ENCODE measurements at regions not wholly inside any gene's neighbourhood (a gene's known extent, or its start where the extent isn't known, plus 50 kb on each side); places are given as distances from the start of the nearest gene placed in this dataset.

DNA sequence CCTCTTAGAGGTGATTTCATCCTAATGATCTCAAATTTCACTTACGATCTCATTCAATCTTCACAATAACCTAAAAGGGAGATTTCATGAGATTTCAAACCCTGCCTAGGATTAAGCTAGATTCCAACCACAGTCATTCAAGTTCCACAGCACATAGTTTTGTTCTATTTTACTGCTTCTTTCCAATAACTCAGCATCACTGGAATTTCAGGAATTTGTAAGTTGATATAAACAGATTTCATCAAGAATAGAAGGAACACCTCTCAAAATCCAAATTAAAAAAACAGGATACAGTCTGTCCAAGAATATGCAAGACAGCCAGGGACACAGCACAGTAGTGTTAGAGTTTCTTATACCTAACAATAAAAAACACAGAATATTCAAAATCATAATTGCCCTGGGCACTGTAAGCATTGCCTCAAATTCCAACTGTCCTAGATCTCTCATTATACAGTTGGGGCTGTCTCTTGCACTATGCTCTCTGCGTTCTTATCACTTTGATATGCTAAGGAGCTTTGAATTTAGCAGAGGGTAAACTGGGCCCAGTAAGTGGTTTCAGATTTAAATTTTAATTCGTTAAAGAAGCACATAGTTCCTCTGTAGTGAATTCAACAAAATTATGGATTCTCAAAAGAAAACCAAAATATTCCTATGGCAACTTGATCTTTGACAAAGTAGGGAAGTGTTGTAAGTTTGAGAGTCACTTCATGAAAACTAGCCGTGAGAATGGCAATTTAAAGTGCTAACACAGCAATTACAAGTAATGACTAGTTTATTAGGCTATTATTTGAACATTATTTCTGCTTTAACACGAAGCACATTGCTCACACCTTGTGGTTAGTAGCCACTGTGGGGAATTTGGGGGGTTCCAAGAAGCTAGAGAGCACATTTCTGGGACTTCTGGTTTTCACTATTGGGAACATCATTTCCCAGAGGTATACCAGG is 478.6 kb upstream of the C9orf72 start:
- no peak for ATAC-seq (replicated peaks in 1 of 4)
- H3K27me3 Mint-ChIP-seq, result no peaks in the 10 kb centered on the region

DNA sequence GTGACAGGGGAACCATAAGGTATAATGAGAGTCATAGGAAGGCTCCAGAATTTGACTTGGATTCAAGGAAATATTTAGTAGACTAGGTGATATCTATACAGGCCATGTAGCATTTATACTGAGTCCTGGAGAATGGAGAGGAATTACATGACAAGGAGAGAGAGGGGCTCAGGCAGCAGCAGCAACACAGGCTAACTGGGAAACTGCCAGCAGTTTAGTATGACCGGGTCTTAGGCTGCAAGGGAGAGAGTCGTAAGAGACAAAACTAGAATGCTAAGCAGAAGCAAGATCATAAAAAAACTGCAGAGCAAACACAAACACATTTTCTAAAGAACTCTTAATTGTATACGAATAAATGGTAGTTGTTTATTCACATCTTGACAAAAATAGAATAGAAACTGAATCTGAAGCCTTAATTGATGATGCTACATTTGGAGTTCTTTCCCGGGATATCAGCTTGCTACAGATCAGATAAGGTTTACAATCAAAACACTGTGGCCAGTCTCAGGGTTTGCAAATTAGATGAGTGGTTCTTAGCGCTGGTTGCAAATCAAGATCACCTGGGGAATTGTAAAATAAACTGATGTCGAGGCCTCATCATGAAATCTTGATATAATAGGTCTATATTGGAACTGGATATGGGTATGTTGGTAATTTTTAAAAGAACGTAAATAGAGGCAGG is 480.0 kb upstream of the C9orf72 start:
- H3K9me3 ChIP-seq, result no peaks in the 10 kb centered on the region
- H3K4me3 ChIP-seq (ENCODE audit: control insufficient read depth in 1 of 2, extremely low read depth in 1 of 2, low read length in 1 of 2), result no peak overlapping the region
- POLR2A ChIA-PET, result no interaction called here
- ATAC-seq (replicated peaks in 1 of 4), result no peak
- H3K27me3 ChIP-seq (replicated peaks in 1 of 2; ENCODE audit: control insufficient read depth in 2 of 2, extremely low read depth in 1 of 2, insufficient read depth in 2 of 2, low read length in 1 of 2), result no peaks in the 10 kb centered on the region
- no peaks in the 10 kb centered on the region for H3K4me1 Mint-ChIP-seq
- CTCF ChIA-PET, result interaction anchor here in 1 of 2 donors (0.5 kb wide), 1 partner anchor 977 kb away, joined by 3 read pairs; no protein-coding TSS in a partner anchor
- H3K27ac Mint-ChIP-seq, result no peak overlapping the region
- no peak overlapping the region for H3K27ac ChIP-seq (ENCODE audit: low read length)
- no peak overlapping the region for H3K4me3 Mint-ChIP-seq
- H3K9me3 Mint-ChIP-seq, result peaks cover 0 to 13% (median 4%) of the 10 kb centered on the region in 3 donors
- 64% methylated on average over 3 of the region's 7 CpGs for WGBS (ENCODE audit: insufficient coverage)
- no peaks in the 10 kb centered on the region for H3K36me3 Mint-ChIP-seq
- no peaks in the 10 kb centered on the region for H3K4me1 ChIP-seq (ENCODE audit: control insufficient read depth in 1 of 2, extremely low read depth in 1 of 2, insufficient read depth in 2 of 2, low read length in 2 of 2)
- no peaks in the 10 kb centered on the region for H3K36me3 ChIP-seq (ENCODE audit: control insufficient read depth in 2 of 2, extremely low read depth in 1 of 2, insufficient read depth in 1 of 2, low read length in 1 of 2)
- no peak for DNase-seq
- no peaks in the 10 kb centered on the region for H3K27me3 Mint-ChIP-seq

More for the DNA sequence above, 478.6 kb upstream of the C9orf72 start:
- DNase-seq, result no peak
- Histone ChIP-seq H3K27ac (ENCODE audit: low read length) (no peak overlapping the region), H3K9me3 (no peaks in the 10 kb centered on the region), H3K36me3 (ENCODE audit: control insufficient read depth in 2 of 2, extremely low read depth in 1 of 2, insufficient read depth in 1 of 2, low read length in 1 of 2) (no peaks in the 10 kb centered on the region), H3K4me3 (ENCODE audit: control insufficient read depth in 1 of 2, extremely low read depth in 1 of 2, low read length in 1 of 2) (no peak overlapping the region), H3K4me1 (ENCODE audit: control insufficient read depth in 1 of 2, extremely low read depth in 1 of 2, insufficient read depth in 2 of 2, low read length in 2 of 2) (no peaks in the 10 kb centered on the region), H3K27me3 (replicated peaks in 1 of 2; ENCODE audit: control insufficient read depth in 2 of 2, extremely low read depth in 1 of 2, insufficient read depth in 2 of 2, low read length in 1 of 2) (no peaks in the 10 kb centered on the region)
- Mint-ChIP-seq H3K4me1 (no peaks in the 10 kb centered on the region), H3K4me3 (no peak overlapping the region), H3K36me3 (no peaks in the 10 kb centered on the region), H3K27ac (no peak overlapping the region), H3K9me3 (peaks cover 0 to 10% (median 0%) of the 10 kb centered on the region in 3 donors)
- CTCF ChIA-PET, result no interaction called here
- no CpG with 5 or more reads among the region's 5 CpGs for WGBS (ENCODE audit: insufficient coverage)
- POLR2A ChIA-PET, result no interaction called here

DNA sequence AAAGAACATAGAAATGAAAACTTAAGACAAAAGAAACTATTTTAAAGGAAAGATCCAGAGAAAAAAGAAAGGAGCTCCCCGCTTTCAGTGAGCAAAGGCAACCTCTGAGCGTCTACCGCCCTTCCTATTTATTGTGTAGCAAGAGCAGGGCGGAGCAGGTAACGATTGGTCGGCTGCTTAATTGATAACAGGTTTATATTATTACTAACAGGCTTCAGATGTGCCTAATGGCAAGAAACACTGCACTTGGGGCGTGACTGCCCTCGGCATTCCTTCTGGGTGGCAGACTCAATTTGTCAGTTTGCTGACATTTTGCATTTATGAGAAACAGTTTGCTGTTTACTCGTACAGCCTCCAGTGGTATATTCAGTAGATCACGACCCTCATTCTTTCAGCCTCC is 482.7 kb upstream of the C9orf72 start:
- Mint-ChIP-seq H3K27me3 (no peaks in the 10 kb centered on the region), H3K4me1 (no peaks in the 10 kb centered on the region), H3K9me3 (peaks cover 4 to 13% (median 5%) of the 10 kb centered on the region in 3 donors), H3K27ac (no peak overlapping the region), H3K4me3 (no peak overlapping the region), H3K36me3 (no peaks in the 10 kb centered on the region)
- H3K27me3 ChIP-seq (replicated peaks in 1 of 2; ENCODE audit: control insufficient read depth in 2 of 2, extremely low read depth in 1 of 2, insufficient read depth in 2 of 2, low read length in 1 of 2), result no peaks in the 10 kb centered on the region
- no peaks in the 10 kb centered on the region for H3K4me1 ChIP-seq (ENCODE audit: control insufficient read depth in 1 of 2, extremely low read depth in 1 of 2, insufficient read depth in 2 of 2, low read length in 2 of 2)
- H3K9me3 ChIP-seq, result no peaks in the 10 kb centered on the region
- no peak overlapping the region for H3K4me3 ChIP-seq (ENCODE audit: control insufficient read depth in 1 of 2, extremely low read depth in 1 of 2, low read length in 1 of 2)
- 88% methylated on average over 2 of the region's 10 CpGs for WGBS (ENCODE audit: insufficient coverage)
- ATAC-seq (replicated peaks in 1 of 4) (no peak), DNase-seq (no peak)
- H3K36me3 ChIP-seq (ENCODE audit: control insufficient read depth in 2 of 2, extremely low read depth in 1 of 2, insufficient read depth in 1 of 2, low read length in 1 of 2), result no peaks in the 10 kb centered on the region
- H3K27ac ChIP-seq (ENCODE audit: low read length), result no peak overlapping the region
- POLR2A ChIA-PET, result no interaction called here
- CTCF ChIA-PET, result no interaction called here

GRCh38 chr9:28056466-28056865 is 483.2 kb upstream of the C9orf72 start:
- H3K4me3 Mint-ChIP-seq, result no peak overlapping the region
- CTCF ChIA-PET, result no interaction called here
- no peaks in the 10 kb centered on the region for H3K27me3 Mint-ChIP-seq

DNA sequence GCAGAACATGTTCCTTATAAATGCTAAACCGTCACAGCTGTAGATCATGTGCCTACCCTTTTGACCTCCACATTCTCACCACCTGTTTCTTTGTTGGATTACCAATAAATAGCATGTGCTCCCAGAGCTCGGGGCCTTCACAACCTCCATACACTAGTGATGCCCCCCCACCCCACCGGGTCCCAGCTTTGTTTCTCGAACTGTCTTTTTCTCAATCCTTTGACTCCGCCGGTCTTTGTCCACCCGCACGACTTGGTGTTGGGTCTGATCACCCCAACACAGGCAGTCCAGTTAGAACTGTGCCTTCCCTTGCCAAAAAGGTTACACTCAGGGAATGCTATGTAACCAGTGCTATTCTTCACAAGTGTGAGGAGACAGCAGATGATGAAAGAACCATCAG is 485.9 kb upstream of the C9orf72 start:
- no peak for DNase-seq
- H3K27ac Mint-ChIP-seq, result no peak overlapping the region
- WGBS (ENCODE audit: insufficient coverage), result 94% methylated on average over 8 of the region's 8 CpGs

More at GRCh38 chr9:28056466-28056865, 483.2 kb upstream of the C9orf72 start:
- H3K36me3 Mint-ChIP-seq, result no peaks in the 10 kb centered on the region
- WGBS (ENCODE audit: insufficient coverage), result no CpG with 5 or more reads among the region's 1 CpG
- no peak for ATAC-seq (replicated peaks in 1 of 4)
- no peak overlapping the region for H3K27ac Mint-ChIP-seq
- H3K9me3 Mint-ChIP-seq, result peaks cover 4 to 13% (median 5%) of the 10 kb centered on the region in 3 donors
- Histone ChIP-seq H3K27me3 (replicated peaks in 1 of 2; ENCODE audit: control insufficient read depth in 2 of 2, extremely low read depth in 1 of 2, insufficient read depth in 2 of 2, low read length in 1 of 2) (no peaks in the 10 kb centered on the region), H3K27ac (ENCODE audit: low read length) (no peak overlapping the region), H3K36me3 (ENCODE audit: control insufficient read depth in 2 of 2, extremely low read depth in 1 of 2, insufficient read depth in 1 of 2, low read length in 1 of 2) (no peaks in the 10 kb centered on the region), H3K4me1 (ENCODE audit: control insufficient read depth in 1 of 2, extremely low read depth in 1 of 2, insufficient read depth in 2 of 2, low read length in 2 of 2) (no peaks in the 10 kb centered on the region), H3K4me3 (ENCODE audit: control insufficient read depth in 1 of 2, extremely low read depth in 1 of 2, low read length in 1 of 2) (no peak overlapping the region), H3K9me3 (no peaks in the 10 kb centered on the region)
- no peak for DNase-seq
- POLR2A ChIA-PET, result no interaction called here
- H3K4me1 Mint-ChIP-seq, result no peaks in the 10 kb centered on the region

DNA sequence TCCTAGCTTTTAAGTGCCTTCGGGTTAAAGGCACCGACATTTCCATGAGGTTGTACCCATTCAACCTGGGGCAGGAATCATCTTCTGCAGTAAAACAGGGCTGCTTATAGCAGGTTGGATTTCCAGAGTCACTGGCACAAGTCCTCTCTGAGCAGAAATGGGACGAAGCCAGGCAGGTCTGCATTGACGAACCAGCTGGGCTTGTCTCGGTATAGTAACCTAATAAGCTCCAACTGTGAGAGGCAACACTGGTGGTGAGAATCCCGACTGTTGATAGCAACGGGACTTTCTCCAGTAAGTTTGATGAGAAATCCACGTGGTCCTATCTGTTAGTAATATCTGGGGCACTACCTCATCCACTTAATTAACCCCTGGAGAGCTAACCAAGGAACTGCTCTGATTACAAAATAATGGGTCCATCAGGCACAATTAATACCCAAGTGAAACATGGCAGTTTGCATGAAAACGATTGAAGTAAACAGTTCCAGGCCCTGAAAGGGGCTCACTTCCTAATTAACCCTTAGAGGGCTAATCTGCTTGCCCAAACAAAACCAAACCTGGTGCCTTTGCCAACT is 491.0 kb upstream of the C9orf72 start:
- Histone ChIP-seq H3K4me3 (ENCODE audit: control insufficient read depth in 1 of 2, extremely low read depth in 1 of 2, low read length in 1 of 2) (no peak overlapping the region), H3K36me3 (ENCODE audit: control insufficient read depth in 2 of 2, extremely low read depth in 1 of 2, insufficient read depth in 1 of 2, low read length in 1 of 2) (no peaks in the 10 kb centered on the region), H3K27me3 (replicated peaks in 1 of 2; ENCODE audit: control insufficient read depth in 2 of 2, extremely low read depth in 1 of 2, insufficient read depth in 2 of 2, low read length in 1 of 2) (no peaks in the 10 kb centered on the region), H3K27ac (ENCODE audit: low read length) (no peak overlapping the region), H3K9me3 (no peaks in the 10 kb centered on the region), H3K4me1 (ENCODE audit: control insufficient read depth in 1 of 2, extremely low read depth in 1 of 2, insufficient read depth in 2 of 2, low read length in 2 of 2) (no peaks in the 10 kb centered on the region)
- no peak for ATAC-seq (replicated peaks in 1 of 4)
- peaks cover 0 to 3% (median 1%) of the 10 kb centered on the region in 3 donors for H3K9me3 Mint-ChIP-seq
- no peak overlapping the region for H3K27ac Mint-ChIP-seq
- H3K4me3 Mint-ChIP-seq, result no peak overlapping the region
- ChIA-PET CTCF (no interaction called here), POLR2A (no interaction called here)
- DNase-seq, result no peak
- no peaks in the 10 kb centered on the region for H3K4me1 Mint-ChIP-seq
- H3K36me3 Mint-ChIP-seq, result no peaks in the 10 kb centered on the region
- 83% methylated on average over 6 of the region's 9 CpGs for WGBS (ENCODE audit: insufficient coverage)
- H3K27me3 Mint-ChIP-seq, result no peaks in the 10 kb centered on the region

More for the DNA sequence above, 485.9 kb upstream of the C9orf72 start:
- Histone ChIP-seq H3K27me3 (replicated peaks in 1 of 2; ENCODE audit: control insufficient read depth in 2 of 2, extremely low read depth in 1 of 2, insufficient read depth in 2 of 2, low read length in 1 of 2) (no peaks in the 10 kb centered on the region), H3K4me3 (ENCODE audit: control insufficient read depth in 1 of 2, extremely low read depth in 1 of 2, low read length in 1 of 2) (no peak overlapping the region), H3K4me1 (ENCODE audit: control insufficient read depth in 1 of 2, extremely low read depth in 1 of 2, insufficient read depth in 2 of 2, low read length in 2 of 2) (no peaks in the 10 kb centered on the region), H3K9me3 (no peaks in the 10 kb centered on the region), H3K27ac (ENCODE audit: low read length) (no peak overlapping the region), H3K36me3 (ENCODE audit: control insufficient read depth in 2 of 2, extremely low read depth in 1 of 2, insufficient read depth in 1 of 2, low read length in 1 of 2) (no peaks in the 10 kb centered on the region)
- Mint-ChIP-seq H3K9me3 (peaks cover 4 to 5% (median 4%) of the 10 kb centered on the region in 3 donors), H3K27me3 (no peaks in the 10 kb centered on the region), H3K4me3 (no peak overlapping the region), H3K4me1 (no peaks in the 10 kb centered on the region), H3K36me3 (no peaks in the 10 kb centered on the region)
- ChIA-PET CTCF (no interaction called here), POLR2A (no interaction called here)
- ATAC-seq (replicated peaks in 1 of 4), result no peak

Measured in T-cell (primary cell).